GM12878 (cell line): ENCODE measurements at regions not wholly inside any gene's neighbourhood (a gene's known extent, or its start where the extent isn't known, plus 50 kb on each side); places are given as distances from the start of the nearest gene placed in this dataset.
A peak's percentile ranks its signal among the peaks of the same experiment; 100 is the strongest.

Source experiments
- ATF7 ChIP-seq: fragments of 450-650 bp; IDR thresholded peaks from 2 replicates; pipeline ENCODE4 v1.6.1; 2016; ENCODE audit warnings: low read depth, mild to moderate bottlenecking
- BCL3 ChIP-seq: IDR thresholded peaks from 2 replicates; pipeline ENCODE4 v1.6.1; 2011; ENCODE audit warnings: borderline replicate concordance, low read depth, mild to moderate bottlenecking, moderate library complexity, low read length; ENCODE audit not compliant: insufficient read depth, poor library complexity, severe bottlenecking
- BRCA1 ChIP-seq: IDR thresholded peaks from 2 replicates; pipeline ENCODE4 v1.6.1; 2011; ENCODE audit warnings: low read depth, low read length, improper control_type of control experiment
- CBX3 ChIP-seq: fragments of 200-600 bp; sonication (generic); IDR thresholded peaks from 2 replicates; pipeline ENCODE4 v1.6.1; 2016; ENCODE audit warnings: low read depth, borderline replicate concordance
- CBX5 ChIP-seq: sonication (generic); IDR thresholded peaks from 2 replicates; pipeline ENCODE4 v1.6.1; 2016; ENCODE audit warnings: low read depth, moderate library complexity, mild to moderate bottlenecking, inconsistent platforms
- CHD4 ChIP-seq: fragments of 200-600 bp; sonication (generic); IDR thresholded peaks from 2 replicates; pipeline ENCODE4 v1.6.1; 2016; ENCODE audit warnings: mild to moderate bottlenecking
- CREB1 ChIP-seq: IDR thresholded peaks from 2 replicates; pipeline ENCODE4 v1.6.1; 2012; ENCODE audit warnings: low read depth, mild to moderate bottlenecking, inconsistent platforms
- DPF2 ChIP-seq: fragments of 450-650 bp; IDR thresholded peaks from 2 replicates; pipeline ENCODE4 v1.6.1; 2017; ENCODE audit warnings: mild to moderate bottlenecking
- EED ChIP-seq: sonication (generic); IDR thresholded peaks from 2 replicates; pipeline ENCODE4 v1.6.1; 2016; ENCODE audit warnings: antibody characterized with exemption, low read depth
- GABPA ChIP-seq: IDR thresholded peaks from 2 replicates; pipeline ENCODE4 v1.6.1; 2014; ENCODE audit warnings: antibody characterized with exemption, low read depth, mild to moderate bottlenecking, inconsistent platforms
- HCFC1 ChIP-seq: fragments of 150-350 bp; IDR thresholded peaks from 2 replicates; pipeline ENCODE4 v1.6.1; 2014; ENCODE audit warnings: low read length
- HDAC2 ChIP-seq: fragments of 200-600 bp; sonication (generic); IDR thresholded peaks from 2 replicates; pipeline ENCODE4 v1.6.1; 2017
- MEF2B ChIP-seq: fragments of 450-650 bp; IDR thresholded peaks from 2 replicates; pipeline ENCODE4 v1.6.1; 2018; ENCODE audit warnings: mild to moderate bottlenecking, moderate library complexity; ENCODE audit not compliant: partially characterized antibody, poor library complexity, severe bottlenecking
- MYC ChIP-seq: IDR thresholded peaks from 2 replicates; pipeline ENCODE4 v1.6.1; 2011; ENCODE audit warnings: mild to moderate bottlenecking, low read length, moderate library complexity, inconsistent platforms; ENCODE audit not compliant: insufficient read depth, insufficient replicate concordance, insufficient read length, severe bottlenecking
- NFIC ChIP-seq: IDR thresholded peaks from 2 replicates; pipeline ENCODE4 v1.6.1; 2012; ENCODE audit warnings: low read depth, mild to moderate bottlenecking, inconsistent platforms, low read length, moderate library complexity
- NFXL1 ChIP-seq: fragments of 450-650 bp; IDR thresholded peaks from 2 replicates; pipeline ENCODE4 v1.6.1; 2017; ENCODE audit warnings: antibody characterized with exemption, mild to moderate bottlenecking, borderline replicate concordance
- NR2C2 ChIP-seq: IDR thresholded peaks from 2 replicates; pipeline ENCODE4 v1.6.1; 2011; ENCODE audit warnings: borderline replicate concordance, low read depth; ENCODE audit not compliant: control insufficient read depth, insufficient read length
- NRF1 ChIP-seq: conservative IDR thresholded peaks from 2 replicates; pipeline ENCODE4 v1.6.1; 2011; ENCODE audit warnings: mild to moderate bottlenecking, low read depth, low read length, improper control_type of control experiment
- SIN3A ChIP-seq: IDR thresholded peaks from 2 replicates; pipeline ENCODE4 v1.6.1; 2012; ENCODE audit warnings: low read depth, low read length, improper control_type of control experiment
- SUPT20H ChIP-seq: IDR thresholded peaks from 2 replicates; pipeline ENCODE4 v1.6.1; 2011; ENCODE audit warnings: low read depth, mild to moderate bottlenecking, low read length, moderate library complexity, borderline replicate concordance; ENCODE audit not compliant: control insufficient read depth
- TARDBP ChIP-seq: IDR thresholded peaks from 2 replicates; pipeline ENCODE4 v1.6.1; 2016; ENCODE audit warnings: borderline replicate concordance
- TCF7 ChIP-seq: IDR thresholded peaks from 2 replicates; pipeline ENCODE4 v1.6.1; 2014; ENCODE audit warnings: antibody characterized with exemption, borderline replicate concordance
- YBX1 ChIP-seq: fragments of 450-650 bp; IDR thresholded peaks from 2 replicates; pipeline ENCODE4 v1.6.1; 2016; ENCODE audit warnings: antibody characterized with exemption
- ZNF384 ChIP-seq: IDR thresholded peaks from 2 replicates; pipeline ENCODE4 v1.6.1; 2012; ENCODE audit warnings: low read depth, mild to moderate bottlenecking, low read length, improper control_type of control experiment, borderline replicate concordance
- ZNF622 ChIP-seq: fragments of 450-650 bp; IDR thresholded peaks from 2 replicates; pipeline ENCODE4 v1.6.1; 2017; ENCODE audit warnings: mild to moderate bottlenecking, inconsistent platforms
- TF ChIP-seq, protein P1 (sequence below): IDR thresholded peaks from 2 replicates; pipeline ENCODE4 v1.6.1; 2011; ENCODE audit warnings: borderline replicate concordance, low read depth, mild to moderate bottlenecking, moderate library complexity, mixed read lengths, low read length; ENCODE audit not compliant: insufficient read depth; ENCODE audit errors: extremely low read length
- TF ChIP-seq, protein P2 (sequence below): IDR thresholded peaks from 2 replicates; pipeline ENCODE4 v1.6.1; 2012; ENCODE audit warnings: low read length, inconsistent platforms
- TF ChIP-seq, protein P3 (sequence below): IDR thresholded peaks from 2 replicates; pipeline ENCODE4 v1.6.1; 2012; ENCODE audit warnings: low read depth, low read length, improper control_type of control experiment
- TF ChIP-seq, protein P4 (sequence below): IDR thresholded peaks from 2 replicates; pipeline ENCODE4 v1.6.1; 2011; ENCODE audit warnings: mild to moderate bottlenecking, low read depth, low read length, moderate library complexity; ENCODE audit not compliant: insufficient replicate concordance

GRCh38 chr9:107218829-107219485 lies 64.1 kb upstream of the RAD23B start (continued):
- TF ChIP-seq, protein P1, sequence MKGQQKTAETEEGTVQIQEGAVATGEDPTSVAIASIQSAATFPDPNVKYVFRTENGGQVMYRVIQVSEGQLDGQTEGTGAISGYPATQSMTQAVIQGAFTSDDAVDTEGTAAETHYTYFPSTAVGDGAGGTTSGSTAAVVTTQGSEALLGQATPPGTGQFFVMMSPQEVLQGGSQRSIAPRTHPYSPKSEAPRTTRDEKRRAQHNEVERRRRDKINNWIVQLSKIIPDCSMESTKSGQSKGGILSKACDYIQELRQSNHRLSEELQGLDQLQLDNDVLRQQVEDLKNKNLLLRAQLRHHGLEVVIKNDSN: no peak
- no peak for TF ChIP-seq HCFC1
- TF ChIP-seq EED: no peak
- TF ChIP-seq MYC: no peak
- no peak for TF ChIP-seq HDAC2
- no peak for TF ChIP-seq CHD4
- TF ChIP-seq NRF1: no peak
- TF ChIP-seq NR2C2: no peak
- TF ChIP-seq GABPA: no peak
- no peak for TF ChIP-seq YBX1
- no peak for TF ChIP-seq BCL3
- no peak for TF ChIP-seq CBX3
- TF ChIP-seq BRCA1: no peak
- no peak for TF ChIP-seq TCF7
- peak; percentile 53; the same call in 1 of the 2 replicates for TF ChIP-seq ATF7
- no peak for TF ChIP-seq SIN3A
- TF ChIP-seq, protein P2, sequence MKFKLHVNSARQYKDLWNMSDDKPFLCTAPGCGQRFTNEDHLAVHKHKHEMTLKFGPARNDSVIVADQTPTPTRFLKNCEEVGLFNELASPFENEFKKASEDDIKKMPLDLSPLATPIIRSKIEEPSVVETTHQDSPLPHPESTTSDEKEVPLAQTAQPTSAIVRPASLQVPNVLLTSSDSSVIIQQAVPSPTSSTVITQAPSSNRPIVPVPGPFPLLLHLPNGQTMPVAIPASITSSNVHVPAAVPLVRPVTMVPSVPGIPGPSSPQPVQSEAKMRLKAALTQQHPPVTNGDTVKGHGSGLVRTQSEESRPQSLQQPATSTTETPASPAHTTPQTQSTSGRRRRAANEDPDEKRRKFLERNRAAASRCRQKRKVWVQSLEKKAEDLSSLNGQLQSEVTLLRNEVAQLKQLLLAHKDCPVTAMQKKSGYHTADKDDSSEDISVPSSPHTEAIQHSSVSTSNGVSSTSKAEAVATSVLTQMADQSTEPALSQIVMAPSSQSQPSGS: no peak
- no peak for TF ChIP-seq NFXL1
- no peak for TF ChIP-seq CBX5
- TF ChIP-seq, protein P3, sequence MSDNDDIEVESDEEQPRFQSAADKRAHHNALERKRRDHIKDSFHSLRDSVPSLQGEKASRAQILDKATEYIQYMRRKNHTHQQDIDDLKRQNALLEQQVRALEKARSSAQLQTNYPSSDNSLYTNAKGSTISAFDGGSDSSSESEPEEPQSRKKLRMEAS: no peak
- no peak for TF ChIP-seq CREB1
- TF ChIP-seq ZNF384: no peak
- TF ChIP-seq DPF2: peak; percentile 94
- no peak for TF ChIP-seq TARDBP
- TF ChIP-seq, protein P4, sequence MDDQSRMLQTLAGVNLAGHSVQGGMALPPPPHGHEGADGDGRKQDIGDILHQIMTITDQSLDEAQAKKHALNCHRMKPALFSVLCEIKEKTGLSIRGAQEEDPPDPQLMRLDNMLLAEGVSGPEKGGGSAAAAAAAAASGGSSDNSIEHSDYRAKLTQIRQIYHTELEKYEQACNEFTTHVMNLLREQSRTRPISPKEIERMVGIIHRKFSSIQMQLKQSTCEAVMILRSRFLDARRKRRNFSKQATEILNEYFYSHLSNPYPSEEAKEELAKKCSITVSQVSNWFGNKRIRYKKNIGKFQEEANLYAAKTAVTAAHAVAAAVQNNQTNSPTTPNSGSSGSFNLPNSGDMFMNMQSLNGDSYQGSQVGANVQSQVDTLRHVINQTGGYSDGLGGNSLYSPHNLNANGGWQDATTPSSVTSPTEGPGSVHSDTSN: no peak
- TF ChIP-seq SUPT20H: no peak
- TF ChIP-seq MEF2B: peak; percentile 63
- no peak for TF ChIP-seq NFIC
- TF ChIP-seq ZNF622: no peak
